HEK293 (cell line): ENCODE measurements at regions not wholly inside any gene's neighbourhood (a gene's known extent, or its start where the extent isn't known, plus 50 kb on each side); places are given as distances from the start of the nearest gene placed in this dataset.

Experiments
- CTCF ChIA-PET: fragments of 350-600 bp; formaldehyde crosslinking; extraction: SDS; loops from one replicate; lab custom pipeline; 2021; ENCODE audit warnings: antibody characterized with exemption; lab: Yijun Ruan, JAX
- POLR2A ChIA-PET: fragments of 300-600 bp; formaldehyde crosslinking; extraction: SDS; loops from one replicate; lab custom pipeline; 2020; ENCODE audit warnings: antibody characterized with exemption, inconsistent platforms; lab: Yijun Ruan, JAX
- H3K27ac ChIP-seq: fragments of 200-500 bp; sonication (Bioruptor generic); 2 replicates; pipeline ENCODE4 v1.5.1; 2014; ENCODE audit warnings: low read depth, low read length, control low read depth, inconsistent platforms; ENCODE audit errors: extremely low read depth
- H3K36me3 ChIP-seq, 2 experiments: fragments of 200-500 bp in 1 of 2; sonication (Bioruptor generic) in 1 of 2; 1 replicate in 1 of 2; 2 replicates in 1 of 2; pipeline ENCODE4 v1.5.1; 2014 to 2017; ENCODE audit warnings: inconsistent platforms in 2 of 2, low read length in 2 of 2; ENCODE audit not compliant: control insufficient read depth in 2 of 2, insufficient read depth in 1 of 2
- H3K4me1 ChIP-seq: fragments of 200-500 bp; sonication (Bioruptor generic); 2 replicates; pipeline ENCODE4 v1.5.1; 2014; ENCODE audit warnings: mild to moderate bottlenecking, low read length, inconsistent platforms; ENCODE audit not compliant: control insufficient read depth, insufficient read depth
- H3K4me3 ChIP-seq: 2 replicates; pipeline ENCODE4 v1.5.1; 2011; ENCODE audit warnings: low read depth, mild to moderate bottlenecking, control low read depth, low read length, moderate library complexity
- H3K9me3 ChIP-seq: fragments of 200-500 bp; sonication (Bioruptor generic); 2 replicates; pipeline ENCODE4 v1.5.1; 2014; ENCODE audit warnings: low read depth, low read length, inconsistent platforms; ENCODE audit not compliant: control insufficient read depth, insufficient read depth
- HOXC10 ChIP-seq: sonication (generic); formaldehyde crosslinking; IDR thresholded peaks from 2 replicates; pipeline ENCODE4 v1.8.1; 2023; ENCODE audit warnings: mild to moderate bottlenecking, missing genetic modification reagents
- KLF1 ChIP-seq: fragments of 450-650 bp; formaldehyde crosslinking; IDR thresholded peaks from 2 replicates; pipeline ENCODE4 v1.5.1; 2016; ENCODE audit warnings: missing biosample characterization, missing genetic modification characterization
- KLF16 ChIP-seq: fragments of 450-650 bp; formaldehyde crosslinking; IDR thresholded peaks from 2 replicates; pipeline ENCODE4 v1.5.1; 2017; ENCODE audit warnings: missing biosample characterization, missing genetic modification characterization
- KLF7 ChIP-seq: fragments of 450-650 bp; formaldehyde crosslinking; IDR thresholded peaks from 2 replicates; pipeline ENCODE4 v1.5.1; 2016; ENCODE audit warnings: missing biosample characterization, missing genetic modification characterization, borderline replicate concordance
- SCRT2 ChIP-seq: fragments of 450-650 bp; formaldehyde crosslinking; IDR thresholded peaks from 2 replicates; pipeline ENCODE4 v1.5.1; 2016; ENCODE audit warnings: missing biosample characterization, missing genetic modification characterization
- TCF7L2 ChIP-seq: IDR thresholded peaks from 2 replicates; pipeline ENCODE4 v1.6.1; 2011; ENCODE audit warnings: low read depth, mild to moderate bottlenecking, inconsistent platforms, low read length, moderate library complexity, borderline replicate concordance
- WT1 ChIP-seq: fragments of 450-650 bp; formaldehyde crosslinking; IDR thresholded peaks from 2 replicates; pipeline ENCODE4 v1.5.1; 2016; ENCODE audit warnings: missing biosample characterization, missing genetic modification characterization
- YY1 ChIP-seq: fragments of 450-650 bp; formaldehyde crosslinking; IDR thresholded peaks from 2 replicates; pipeline ENCODE4 v1.5.1; 2018; ENCODE audit warnings: missing biosample characterization, missing genetic modification characterization
- ZBTB8A ChIP-seq: fragments of 450-650 bp; formaldehyde crosslinking; IDR thresholded peaks from 2 replicates; pipeline ENCODE4 v1.5.1; 2016; ENCODE audit warnings: missing biosample characterization, missing genetic modification characterization
- ZIC2 ChIP-seq: fragments of 450-650 bp; formaldehyde crosslinking; IDR thresholded peaks from 2 replicates; pipeline ENCODE4 v1.5.1; 2016; ENCODE audit warnings: missing biosample characterization, missing genetic modification characterization
- ZNF114 ChIP-seq: fragments of 450-650 bp; formaldehyde crosslinking; IDR thresholded peaks from 2 replicates; pipeline ENCODE4 v1.5.0; 2017; ENCODE audit warnings: missing biosample characterization, missing genetic modification characterization
- ZNF121 ChIP-seq: fragments of 450-650 bp; formaldehyde crosslinking; IDR thresholded peaks from 2 replicates; pipeline ENCODE4 v1.5.1; 2016; ENCODE audit warnings: missing biosample characterization, missing genetic modification characterization
- ZNF132 ChIP-seq: fragments of 450-650 bp; formaldehyde crosslinking; IDR thresholded peaks from 2 replicates; pipeline ENCODE4 v1.5.1; 2017; ENCODE audit warnings: missing biosample characterization, missing genetic modification characterization, borderline replicate concordance
- ZNF155 ChIP-seq: fragments of 450-650 bp; formaldehyde crosslinking; IDR thresholded peaks from 2 replicates; pipeline ENCODE4 v1.5.1; 2016; ENCODE audit warnings: missing biosample characterization, missing genetic modification characterization
- ZNF404 ChIP-seq: fragments of 450-650 bp; formaldehyde crosslinking; IDR thresholded peaks from 2 replicates; pipeline ENCODE4 v1.5.1; 2017; ENCODE audit warnings: missing biosample characterization, missing genetic modification characterization
- ZNF473 ChIP-seq: fragments of 450-650 bp; formaldehyde crosslinking; IDR thresholded peaks from 2 replicates; pipeline ENCODE4 v1.5.1; 2017; ENCODE audit warnings: missing biosample characterization, missing genetic modification characterization
- ZNF510 ChIP-seq: fragments of 450-650 bp; formaldehyde crosslinking; IDR thresholded peaks from 2 replicates; pipeline ENCODE4 v1.5.1; 2018; ENCODE audit warnings: mild to moderate bottlenecking, missing genetic modification characterization, missing biosample characterization; ENCODE audit not compliant: insufficient replicate concordance
- ZNF610 ChIP-seq: fragments of 450-650 bp; formaldehyde crosslinking; IDR thresholded peaks from 2 replicates; pipeline ENCODE4 v1.5.1; 2016; ENCODE audit warnings: missing biosample characterization, missing genetic modification characterization, borderline replicate concordance
- ZNF626 ChIP-seq: fragments of 450-650 bp; sonication (Bioruptor Pico); formaldehyde crosslinking; IDR thresholded peaks from 2 replicates; pipeline ENCODE4 v1.5.1; 2018; ENCODE audit warnings: missing biosample characterization, missing genetic modification characterization, inconsistent platforms
- ZNF658 ChIP-seq: fragments of 450-650 bp; formaldehyde crosslinking; IDR thresholded peaks from 2 replicates; pipeline ENCODE4; 2016; ENCODE audit warnings: missing biosample characterization, missing genetic modification characterization
- ZNF76 ChIP-seq: fragments of 450-650 bp; formaldehyde crosslinking; IDR thresholded peaks from 2 replicates; pipeline ENCODE4; 2016; ENCODE audit warnings: low read depth, missing biosample characterization, missing genetic modification characterization, borderline replicate concordance
- ZNF830 ChIP-seq: fragments of 450-650 bp; IDR thresholded peaks from 2 replicates; pipeline ENCODE4 v1.5.0; 2018; ENCODE audit warnings: missing biosample characterization, missing genetic modification characterization, low read depth, mild to moderate bottlenecking, moderate library complexity
- ZNF837 ChIP-seq: fragments of 450-650 bp; formaldehyde crosslinking; IDR thresholded peaks from 2 replicates; pipeline ENCODE4 v1.5.1; 2016; ENCODE audit warnings: missing biosample characterization, missing genetic modification characterization
- ZSCAN16 ChIP-seq: fragments of 450-650 bp; formaldehyde crosslinking; IDR thresholded peaks from 2 replicates; pipeline ENCODE4 v1.5.1; 2016; ENCODE audit warnings: missing biosample characterization, missing genetic modification characterization
- TF ChIP-seq, protein P1 (sequence below): fragments of 450-650 bp; formaldehyde crosslinking; IDR thresholded peaks from 2 replicates; pipeline ENCODE4 v1.5.1; 2017; ENCODE audit warnings: missing biosample characterization, missing genetic modification characterization
- TF ChIP-seq, protein P2 (sequence below): fragments of 450-650 bp; formaldehyde crosslinking; IDR thresholded peaks from 2 replicates; pipeline ENCODE4 v1.5.1; 2016; ENCODE audit warnings: missing biosample characterization, missing genetic modification characterization
- TF ChIP-seq, protein P3 (sequence below): fragments of 450-650 bp; formaldehyde crosslinking; IDR thresholded peaks from 2 replicates; pipeline ENCODE4; 2016; ENCODE audit warnings: missing biosample characterization, missing genetic modification characterization
- TF ChIP-seq, protein P4 (sequence below): fragments of 450-650 bp; formaldehyde crosslinking; IDR thresholded peaks from 2 replicates; pipeline ENCODE4 v1.5.1; 2016; ENCODE audit warnings: missing biosample characterization, missing genetic modification characterization, low read depth
- TF ChIP-seq, protein P5 (sequence below): fragments of 450-650 bp; formaldehyde crosslinking; IDR thresholded peaks from 2 replicates; pipeline ENCODE4 v1.5.1; 2016; ENCODE audit warnings: missing biosample characterization, missing genetic modification characterization

DNA sequence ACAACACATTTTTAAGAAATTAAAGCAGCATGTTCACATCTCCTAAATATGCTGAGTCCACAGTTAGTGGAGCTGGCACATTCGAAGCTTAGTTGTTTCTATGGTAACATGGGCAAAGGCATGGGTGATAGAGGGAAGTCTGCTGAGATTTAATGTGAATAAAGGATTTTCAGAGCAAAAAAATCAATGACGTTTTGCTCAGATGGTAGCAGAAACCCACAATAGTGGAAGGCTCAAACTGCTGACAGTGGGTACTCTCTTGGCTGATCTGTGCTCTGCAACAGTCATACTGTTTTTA is 795.1 kb upstream of the ARPP21 start (continued):
- TF ChIP-seq, protein P1, sequence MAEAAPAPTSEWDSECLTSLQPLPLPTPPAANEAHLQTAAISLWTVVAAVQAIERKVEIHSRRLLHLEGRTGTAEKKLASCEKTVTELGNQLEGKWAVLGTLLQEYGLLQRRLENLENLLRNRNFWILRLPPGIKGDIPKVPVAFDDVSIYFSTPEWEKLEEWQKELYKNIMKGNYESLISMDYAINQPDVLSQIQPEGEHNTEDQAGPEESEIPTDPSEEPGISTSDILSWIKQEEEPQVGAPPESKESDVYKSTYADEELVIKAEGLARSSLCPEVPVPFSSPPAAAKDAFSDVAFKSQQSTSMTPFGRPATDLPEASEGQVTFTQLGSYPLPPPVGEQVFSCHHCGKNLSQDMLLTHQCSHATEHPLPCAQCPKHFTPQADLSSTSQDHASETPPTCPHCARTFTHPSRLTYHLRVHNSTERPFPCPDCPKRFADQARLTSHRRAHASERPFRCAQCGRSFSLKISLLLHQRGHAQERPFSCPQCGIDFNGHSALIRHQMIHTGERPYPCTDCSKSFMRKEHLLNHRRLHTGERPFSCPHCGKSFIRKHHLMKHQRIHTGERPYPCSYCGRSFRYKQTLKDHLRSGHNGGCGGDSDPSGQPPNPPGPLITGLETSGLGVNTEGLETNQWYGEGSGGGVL, result no peak
- TF ChIP-seq ZNF114 (tag by site-specific recombination) (no peak), KLF1 (no peak), ZNF658 (no peak), ZNF837 (tag by site-specific recombination) (no peak), ZNF76 (no peak), ZIC2 (no peak), TCF7L2 (no peak), ZNF510 (tag by site-specific recombination) (no peak)
- TF ChIP-seq, all 188 proteins: peak for 0

DNA sequence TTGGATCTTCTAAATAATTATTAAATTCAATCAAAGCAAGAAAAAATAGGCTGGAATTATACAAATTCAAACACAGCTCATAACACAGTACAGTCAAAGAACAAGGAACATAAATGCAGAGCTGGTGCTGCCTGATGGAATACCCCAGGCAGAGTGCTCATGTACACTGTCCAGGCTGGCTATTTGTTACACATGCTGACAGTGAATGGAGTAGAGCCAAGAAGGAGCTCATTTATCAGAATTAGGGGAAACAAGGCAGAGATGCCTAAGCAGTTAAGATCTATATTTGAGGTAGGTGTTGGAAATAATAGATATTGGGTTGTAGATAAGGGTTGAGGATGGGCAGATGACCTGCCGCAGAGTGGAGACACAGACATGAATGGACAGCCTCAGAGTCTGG is 788.2 kb upstream of the ARPP21 start:
- ChIA-PET CTCF (no interaction called here), POLR2A (no interaction called here)
- H3K4me3 ChIP-seq, result no peak overlapping the region
- no peaks in the 10 kb centered on the region for H3K36me3 ChIP-seq
- no peaks in the 10 kb centered on the region for H3K4me1 ChIP-seq
- no peak overlapping the region for H3K27ac ChIP-seq
- TF ChIP-seq KLF16 (tag by site-specific recombination) (no peak), WT1 (tag by site-specific recombination) (no peak), ZNF155 (tag by site-specific recombination) (no peak), ZNF473 (tag by site-specific recombination) (no peak), HOXC10 (CRISPR knock-in tag) (no peak), ZNF610 (tag by site-specific recombination) (no peak), YY1 (tag by site-specific recombination) (no peak), ZBTB8A (no peak), ZNF132 (tag by site-specific recombination) (no peak), ZNF626 (tag by site-specific recombination) (no peak), ZNF830 (tag by site-specific recombination) (no peak)
- TF ChIP-seq, protein P2, sequence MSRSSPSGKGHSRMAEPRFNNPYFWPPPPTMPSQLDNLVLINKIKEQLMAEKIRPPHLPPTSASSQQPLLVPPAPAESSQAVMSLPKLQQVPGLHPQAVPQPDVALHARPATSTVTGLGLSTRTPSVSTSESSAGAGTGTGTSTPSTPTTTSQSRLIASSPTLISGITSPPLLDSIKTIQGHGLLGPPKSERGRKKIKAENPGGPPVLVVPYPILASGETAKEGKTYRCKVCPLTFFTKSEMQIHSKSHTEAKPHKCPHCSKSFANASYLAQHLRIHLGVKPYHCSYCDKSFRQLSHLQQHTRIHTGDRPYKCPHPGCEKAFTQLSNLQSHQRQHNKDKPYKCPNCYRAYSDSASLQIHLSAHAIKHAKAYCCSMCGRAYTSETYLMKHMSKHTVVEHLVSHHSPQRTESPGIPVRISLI (tag by site-specific recombination), result no peak
- TF ChIP-seq, protein P3, sequence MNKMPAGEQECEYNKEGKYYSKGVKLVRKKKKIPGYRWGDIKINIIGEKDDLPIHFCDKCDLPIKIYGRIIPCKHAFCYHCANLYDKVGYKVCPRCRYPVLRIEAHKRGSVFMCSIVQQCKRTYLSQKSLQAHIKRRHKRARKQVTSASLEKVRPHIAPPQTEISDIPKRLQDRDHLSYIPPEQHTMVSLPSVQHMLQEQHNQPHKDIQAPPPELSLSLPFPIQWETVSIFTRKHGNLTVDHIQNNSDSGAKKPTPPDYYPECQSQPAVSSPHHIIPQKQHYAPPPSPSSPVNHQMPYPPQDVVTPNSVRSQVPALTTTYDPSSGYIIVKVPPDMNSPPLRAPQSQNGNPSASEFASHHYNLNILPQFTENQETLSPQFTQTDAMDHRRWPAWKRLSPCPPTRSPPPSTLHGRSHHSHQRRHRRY (tag by site-specific recombination), result no peak
- no peaks in the 10 kb centered on the region for H3K9me3 ChIP-seq

DNA sequence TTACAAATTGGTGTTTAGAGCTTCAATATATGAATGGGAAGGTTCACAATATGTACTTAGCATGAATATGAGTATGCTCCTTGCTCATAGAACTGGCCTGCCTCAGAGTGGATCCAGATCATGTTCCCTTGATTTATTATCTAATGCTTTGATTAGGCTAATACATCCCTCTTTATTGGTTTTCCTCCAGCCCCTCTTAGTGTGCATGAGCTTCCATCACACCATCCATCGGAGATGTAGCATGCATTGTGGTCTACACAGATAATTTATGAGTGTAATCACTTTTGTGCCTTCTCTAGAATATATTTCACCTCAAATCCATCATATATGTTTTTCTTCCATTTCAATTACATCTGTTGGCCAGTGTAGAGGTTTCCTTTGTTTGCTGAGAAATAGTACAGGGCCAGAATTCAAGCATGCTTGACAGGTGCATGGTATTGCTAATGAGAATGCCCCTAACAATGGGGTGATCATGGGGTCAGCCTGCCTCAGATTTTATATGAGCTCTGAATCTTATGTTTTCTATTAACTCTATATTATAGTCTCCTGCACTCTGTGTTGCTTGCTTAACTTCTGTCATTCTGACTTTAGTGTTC is 786.4 kb upstream of the ARPP21 start:
- Histone ChIP-seq H3K36me3 (no peaks in the 10 kb centered on the region), H3K27ac (no peak overlapping the region), H3K9me3 (no peaks in the 10 kb centered on the region), H3K4me1 (no peaks in the 10 kb centered on the region), H3K4me3 (no peak overlapping the region)
- no peak for TF ChIP-seq ZBTB8A
- TF ChIP-seq ZSCAN16 (tag by site-specific recombination), result no peak
- no peak for TF ChIP-seq ZNF626 (tag by site-specific recombination)
- no peak for TF ChIP-seq ZNF404
- TF ChIP-seq SCRT2, result no peak
- TF ChIP-seq, protein P4, sequence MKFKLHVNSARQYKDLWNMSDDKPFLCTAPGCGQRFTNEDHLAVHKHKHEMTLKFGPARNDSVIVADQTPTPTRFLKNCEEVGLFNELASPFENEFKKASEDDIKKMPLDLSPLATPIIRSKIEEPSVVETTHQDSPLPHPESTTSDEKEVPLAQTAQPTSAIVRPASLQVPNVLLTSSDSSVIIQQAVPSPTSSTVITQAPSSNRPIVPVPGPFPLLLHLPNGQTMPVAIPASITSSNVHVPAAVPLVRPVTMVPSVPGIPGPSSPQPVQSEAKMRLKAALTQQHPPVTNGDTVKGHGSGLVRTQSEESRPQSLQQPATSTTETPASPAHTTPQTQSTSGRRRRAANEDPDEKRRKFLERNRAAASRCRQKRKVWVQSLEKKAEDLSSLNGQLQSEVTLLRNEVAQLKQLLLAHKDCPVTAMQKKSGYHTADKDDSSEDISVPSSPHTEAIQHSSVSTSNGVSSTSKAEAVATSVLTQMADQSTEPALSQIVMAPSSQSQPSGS (tag by site-specific recombination), result no peak
- no peak for TF ChIP-seq KLF7 (tag by site-specific recombination)
- no peak for TF ChIP-seq ZNF121 (tag by site-specific recombination)
- TF ChIP-seq, protein P5, sequence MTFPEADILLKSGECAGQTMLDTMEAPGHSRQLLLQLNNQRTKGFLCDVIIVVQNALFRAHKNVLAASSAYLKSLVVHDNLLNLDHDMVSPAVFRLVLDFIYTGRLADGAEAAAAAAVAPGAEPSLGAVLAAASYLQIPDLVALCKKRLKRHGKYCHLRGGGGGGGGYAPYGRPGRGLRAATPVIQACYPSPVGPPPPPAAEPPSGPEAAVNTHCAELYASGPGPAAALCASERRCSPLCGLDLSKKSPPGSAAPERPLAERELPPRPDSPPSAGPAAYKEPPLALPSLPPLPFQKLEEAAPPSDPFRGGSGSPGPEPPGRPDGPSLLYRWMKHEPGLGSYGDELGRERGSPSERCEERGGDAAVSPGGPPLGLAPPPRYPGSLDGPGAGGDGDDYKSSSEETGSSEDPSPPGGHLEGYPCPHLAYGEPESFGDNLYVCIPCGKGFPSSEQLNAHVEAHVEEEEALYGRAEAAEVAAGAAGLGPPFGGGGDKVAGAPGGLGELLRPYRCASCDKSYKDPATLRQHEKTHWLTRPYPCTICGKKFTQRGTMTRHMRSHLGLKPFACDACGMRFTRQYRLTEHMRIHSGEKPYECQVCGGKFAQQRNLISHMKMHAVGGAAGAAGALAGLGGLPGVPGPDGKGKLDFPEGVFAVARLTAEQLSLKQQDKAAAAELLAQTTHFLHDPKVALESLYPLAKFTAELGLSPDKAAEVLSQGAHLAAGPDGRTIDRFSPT (tag by site-specific recombination), result no peak
- CTCF ChIA-PET, result no interaction called here
- POLR2A ChIA-PET, result no interaction called here
